H1 (cell line): ENCODE measurements at regions not wholly inside any gene's neighbourhood (a gene's known extent, or its start where the extent isn't known, plus 50 kb on each side); places are given as distances from the start of the nearest gene placed in this dataset.

ENCODE experiments used
- CHD1 ChIP-seq: IDR thresholded peaks from 2 replicates; pipeline ENCODE4 v1.6.1; 2012; ENCODE audit warnings: low read depth, low read length, improper control_type of control experiment
- E2F6 ChIP-seq: IDR thresholded peaks from 2 replicates; pipeline ENCODE4 v1.6.1; 2012; ENCODE audit warnings: inconsistent platforms
- GTF2F1 ChIP-seq: IDR thresholded peaks from 2 replicates; pipeline ENCODE4 v1.6.1; 2012; ENCODE audit warnings: low read depth, low read length, improper control_type of control experiment, borderline replicate concordance
- KDM1A ChIP-seq: fragments of 200-600, 300-600 bp; sonication (generic); IDR thresholded peaks from 2 replicates; pipeline ENCODE4 v1.7.1; 2016; ENCODE audit warnings: mild to moderate bottlenecking, low read length, borderline replicate concordance
- KDM4A ChIP-seq: IDR thresholded peaks from one replicate; pipeline ENCODE4 v1.7.1; 2012; ENCODE audit warnings: low read depth, mild to moderate bottlenecking, moderate library complexity, low read length, inconsistent platforms; ENCODE audit not compliant: severe bottlenecking
- PHF8 ChIP-seq: fragments of 200-600 bp; sonication (generic); conservative IDR thresholded peaks from 2 replicates; pipeline ENCODE4 v1.7.1; 2012; ENCODE audit warnings: low read depth, mild to moderate bottlenecking, inconsistent platforms, low read length, moderate library complexity
- TAF1 ChIP-seq: IDR thresholded peaks from 2 replicates; pipeline ENCODE4 v1.6.1; 2011; ENCODE audit warnings: mild to moderate bottlenecking, low read depth, low read length

DNA sequence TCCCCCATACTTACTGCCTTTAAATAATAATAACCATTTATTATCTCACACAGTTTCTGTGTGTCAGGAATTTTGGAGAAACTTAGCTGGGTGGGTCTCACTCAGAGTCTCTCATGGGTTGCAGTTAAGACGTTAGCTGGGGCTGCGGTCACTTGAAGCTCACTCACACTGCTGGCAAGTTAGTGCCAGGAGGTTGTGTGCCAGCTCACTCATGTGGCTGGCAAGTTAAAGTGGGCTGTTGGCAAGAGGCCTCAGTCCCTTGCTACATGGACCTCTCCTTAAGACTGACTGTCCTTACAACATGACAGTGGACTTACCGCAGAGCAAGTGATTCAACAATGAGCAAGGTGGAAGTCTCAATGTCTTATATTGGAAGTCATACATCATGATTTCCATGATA lies 61.3 kb upstream of the AVPR1A start (continued):
- no peak for TF ChIP-seq E2F6
- no peak for TF ChIP-seq TAF1
- TF ChIP-seq KDM1A, result no peak
- TF ChIP-seq CHD1, result no peak
- TF ChIP-seq PHF8, result no peak
- no peak for TF ChIP-seq GTF2F1
- TF ChIP-seq KDM4A, result no peak
